ENCODE measurements at regions not wholly inside any gene's neighbourhood (a gene's known extent, or its start where the extent isn't known, plus 50 kb on each side); places are given as distances from the start of the nearest gene placed in this dataset.

GRCh38 chr9:107756091-107756490 lies 266.5 kb upstream of the KLF4 start:
- Histone ChIP-seq H2AFZ (ENCODE audit: low read depth, low read length) (no peak overlapping the region), H3K36me3 (ENCODE audit: control insufficient read depth in 2 of 2, extremely low read depth in 1 of 2, insufficient read depth in 2 of 2, low read length in 2 of 2) (no peaks in the 10 kb centered on the region), H3K4me2 (ENCODE audit: insufficient read depth, low read length) (peak overlapping the region; percentile 61), H3K9me1 (replicated peaks; ENCODE audit: control insufficient read depth, extremely low read depth, insufficient read depth, low read length) (no peaks in the 10 kb centered on the region), H3K4me3 (replicated peaks in 1 of 3; ENCODE audit: insufficient read depth in 1 of 3, low read depth in 1 of 3, low read length in 3 of 3) (no peak overlapping the region), H3K9ac (replicated peaks; ENCODE audit: extremely low read depth, insufficient read depth, low read length) (no peak overlapping the region), H4K20me1 (replicated peaks; ENCODE audit: control insufficient read depth, extremely low read depth, insufficient read depth, low read length) (no peaks in the 10 kb centered on the region), H3K27ac (ENCODE audit: insufficient read depth, low read depth, low read length) (no peak overlapping the region), H3K9me3 (replicated peaks; ENCODE audit: control insufficient read depth, insufficient read depth, low read length) (no peaks in the 10 kb centered on the region), H3K79me2 (ENCODE audit: control insufficient read depth, insufficient read depth, low read length) (no peaks in the 10 kb centered on the region), H3K27me3 (ENCODE audit: control insufficient read depth in 2 of 2, insufficient read depth in 2 of 2, low read length in 2 of 2) (no peaks in the 10 kb centered on the region), H3K4me1 (ENCODE audit: control insufficient read depth, extremely low read depth, insufficient read depth, low read length) (peaks cover 37% of the 10 kb centered on the region)
- dilution Hi-C loops (cut with MboI; ENCODE audit: extremely low pct_ligation_motif_present, low sequenced_read_pairs) = no loop called here
- ChIA-PET CTCF (interaction anchor here (1.3 to 1.5 kb wide), 2 partner anchors 19 to 25 kb away, joined by 4 to 7 read pairs; no protein-coding TSS in a partner anchor), POLR2A (no interaction called here)
- intact Hi-C loops (cut with micrococcal nuclease) = no loop called here
- DNase-seq (ENCODE audit: low read depth, low spot score) = no peak
- no TSS peak for BruUV-seq (replicated peaks)
- no peak for FAIRE-seq
- TF ChIP-seq POLR2AphosphoS5 (IDR thresholded peaks at IDR 0.05; ENCODE audit: insufficient read depth, low read depth, low read length) (no peak), GATA2 (IDR thresholded peaks at IDR 0.05; ENCODE audit: insufficient read depth, insufficient read length, low read depth, low read length) (no peak), POLR2A (IDR thresholded peaks at IDR 0.05; ENCODE audit: low read depth, low read length) (no peak), FOS (IDR thresholded peaks at IDR 0.05; ENCODE audit: borderline replicate concordance, insufficient read depth, low read length) (no peak), CTCF (IDR thresholded peaks at IDR 0.05; ENCODE audit: extremely low read depth in 1 of 2, insufficient read depth in 1 of 2, low read depth in 1 of 2, low read length in 2 of 2) (no peak), EZH2 (IDR thresholded peaks at IDR 0.05; ENCODE audit: borderline replicate concordance, low read depth, low read length, severe bottlenecking) (no peak), MAX (IDR thresholded peaks at IDR 0.05; ENCODE audit: insufficient read depth, insufficient read length) (no peak), MYC (IDR thresholded peaks at IDR 0.05; ENCODE audit: low read depth, low read length) (no peak), JUN (IDR thresholded peaks at IDR 0.05; ENCODE audit: borderline replicate concordance, insufficient read depth, insufficient read length, low read depth) (no peak)

Measured in endothelial cell of umbilical vein (primary cell).